GM13977 (cell line): ENCODE measurements at regions not wholly inside any gene's neighbourhood (a gene's known extent, or its start where the extent isn't known, plus 50 kb on each side); places are given as distances from the start of the nearest gene placed in this dataset.
"Not testable (repeated sequence)": the region's sequence is repeated elsewhere in the genome, so short reads cannot be mapped to it uniquely, and the experiment has no call there.

Source experiments
- DNase-seq: peaks from one replicate; pipeline ENCODE4 v3.0.0; 2012; ENCODE audit warnings: low spot score
- in situ Hi-C: fragments of 300-500 bp; cut with MboI; formaldehyde crosslinking; loops from one replicate; pipeline ENCODE4 v1.12.0; 2022; ENCODE audit warnings: low sequenced_read_pairs, low pct_unique_long_range_greater_than_20kb, mixed read lengths, inconsistent platforms; ENCODE audit not compliant: unreplicated experiment
- TF ChIP-seq, protein P1 (sequence below): IDR thresholded peaks from 2 replicates; pipeline ENCODE4 v1.5.1; 2012; ENCODE audit warnings: mild to moderate bottlenecking, control low read depth; ENCODE audit not compliant: insufficient read depth; ENCODE audit errors: extremely low read depth, missing control alignments

DNA sequence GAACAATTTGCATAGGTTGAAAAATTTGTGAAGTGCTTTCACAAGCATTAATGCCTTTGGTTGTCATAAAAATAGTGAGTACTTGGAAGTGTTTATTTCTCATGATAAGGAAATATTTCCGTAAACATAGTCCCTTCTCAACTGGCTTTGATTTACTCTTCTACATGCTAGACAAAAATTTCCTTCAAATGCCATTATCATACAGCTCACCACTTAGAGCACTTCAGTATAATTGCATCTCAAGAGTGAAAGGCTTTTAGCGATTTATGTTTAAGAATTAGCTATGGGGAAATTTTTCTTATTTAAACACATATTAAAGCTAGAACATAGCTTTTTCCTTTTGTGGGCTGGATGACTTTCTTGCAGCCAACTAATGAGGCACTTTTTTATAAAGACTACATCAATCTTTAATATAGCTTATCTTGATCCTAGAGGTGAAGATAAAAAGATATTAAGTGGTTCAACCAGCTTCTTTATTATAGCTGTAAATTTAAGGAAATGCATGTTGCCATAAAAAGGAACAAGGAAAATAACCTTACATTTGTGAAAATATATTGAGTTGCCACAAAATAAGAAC, 656.8 kb downstream of the SLITRK6 start:
- no peak for DNase-seq
- TF ChIP-seq, protein P1, sequence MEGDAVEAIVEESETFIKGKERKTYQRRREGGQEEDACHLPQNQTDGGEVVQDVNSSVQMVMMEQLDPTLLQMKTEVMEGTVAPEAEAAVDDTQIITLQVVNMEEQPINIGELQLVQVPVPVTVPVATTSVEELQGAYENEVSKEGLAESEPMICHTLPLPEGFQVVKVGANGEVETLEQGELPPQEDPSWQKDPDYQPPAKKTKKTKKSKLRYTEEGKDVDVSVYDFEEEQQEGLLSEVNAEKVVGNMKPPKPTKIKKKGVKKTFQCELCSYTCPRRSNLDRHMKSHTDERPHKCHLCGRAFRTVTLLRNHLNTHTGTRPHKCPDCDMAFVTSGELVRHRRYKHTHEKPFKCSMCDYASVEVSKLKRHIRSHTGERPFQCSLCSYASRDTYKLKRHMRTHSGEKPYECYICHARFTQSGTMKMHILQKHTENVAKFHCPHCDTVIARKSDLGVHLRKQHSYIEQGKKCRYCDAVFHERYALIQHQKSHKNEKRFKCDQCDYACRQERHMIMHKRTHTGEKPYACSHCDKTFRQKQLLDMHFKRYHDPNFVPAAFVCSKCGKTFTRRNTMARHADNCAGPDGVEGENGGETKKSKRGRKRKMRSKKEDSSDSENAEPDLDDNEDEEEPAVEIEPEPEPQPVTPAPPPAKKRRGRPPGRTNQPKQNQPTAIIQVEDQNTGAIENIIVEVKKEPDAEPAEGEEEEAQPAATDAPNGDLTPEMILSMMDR, result no peak
- in situ Hi-C loops, result no loop called here

DNA sequence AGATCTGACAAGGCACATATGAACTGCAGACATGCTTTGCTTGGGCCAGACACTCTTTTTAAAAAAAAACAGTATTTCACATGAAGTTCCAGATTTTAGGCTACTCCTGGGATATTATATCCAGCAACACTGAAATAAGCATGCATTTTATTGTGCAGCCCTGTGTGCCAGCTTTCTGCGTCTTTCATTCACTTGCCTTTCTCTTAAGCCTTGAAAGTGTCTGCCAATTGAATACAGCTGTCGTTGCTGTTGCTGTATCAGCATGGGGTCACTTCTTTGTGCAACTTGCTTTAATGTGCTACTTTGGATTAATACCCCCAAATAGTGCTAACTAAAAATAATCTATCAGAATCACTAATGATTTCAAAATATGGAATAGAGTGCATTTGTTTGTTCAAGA, 657.8 kb downstream of the SLITRK6 start:
- in situ Hi-C loops, result no loop called here
- no peak for DNase-seq
- TF ChIP-seq, protein P1, result no peak

DNA sequence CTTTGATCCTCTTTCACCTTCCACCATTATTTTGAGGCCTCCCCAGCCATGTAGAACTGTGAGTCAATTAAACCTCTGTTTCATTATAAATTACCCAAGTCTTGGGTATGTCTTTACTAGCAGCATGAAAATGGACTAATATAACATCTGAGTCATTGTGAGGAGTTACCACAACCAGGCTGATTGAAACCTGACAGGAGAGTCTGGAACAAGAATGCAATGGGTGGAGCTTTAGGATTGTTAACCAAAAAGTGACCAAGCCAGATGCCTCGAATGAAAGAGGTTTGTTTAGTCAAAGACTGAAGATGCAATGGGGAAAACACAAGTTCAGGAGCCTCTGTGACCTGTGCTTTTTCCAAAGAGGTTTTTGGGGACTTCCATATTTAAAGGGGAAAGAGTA, 659.0 kb downstream of the SLITRK6 start:
- TF ChIP-seq, protein P1, result no peak
- in situ Hi-C loops, result no loop called here
- no peak for DNase-seq

DNA sequence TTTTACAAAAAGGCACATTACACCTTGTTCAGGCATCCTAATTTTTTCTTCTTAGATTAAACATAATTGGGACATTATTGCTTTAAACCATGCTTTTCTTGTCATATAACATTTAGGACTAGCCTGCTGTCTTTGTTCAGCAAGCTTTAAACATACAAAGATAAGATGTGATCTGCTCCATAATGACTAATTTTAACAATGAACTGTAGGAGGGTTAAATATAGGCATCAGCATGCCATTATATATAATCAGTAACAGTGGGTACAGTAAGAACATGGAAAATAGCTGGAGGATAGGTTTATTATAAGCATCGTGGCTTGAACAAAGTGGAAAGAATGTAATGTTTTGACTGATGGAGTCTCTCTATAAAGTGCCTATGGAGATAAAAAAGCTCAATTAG, 661.7 kb downstream of the SLITRK6 start:
- no peak for DNase-seq
- in situ Hi-C loops, result no loop called here

DNA sequence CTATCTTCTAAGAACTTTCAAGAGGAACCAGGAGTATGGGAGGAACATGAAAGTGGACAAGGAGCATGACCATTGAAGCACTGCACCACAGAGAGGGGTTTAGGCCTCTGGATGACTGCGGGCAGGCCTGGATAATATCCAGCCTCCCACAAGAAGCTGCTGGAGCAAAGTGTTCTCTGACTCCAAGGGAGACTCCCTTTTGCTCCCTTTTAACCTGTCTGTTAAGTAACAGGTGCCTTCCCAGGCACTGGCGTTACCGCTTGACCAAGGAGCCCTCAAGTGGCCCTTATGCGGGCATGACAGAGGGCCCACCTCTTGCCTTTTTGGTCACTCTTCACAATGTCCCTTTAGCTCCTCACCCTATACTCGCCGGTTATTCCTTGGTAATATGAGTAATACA, 666.2 kb downstream of the SLITRK6 start:
- in situ Hi-C loops, result no loop called here
- DNase-seq, result no peak
- TF ChIP-seq, protein P1, result no peak

More for the DNA sequence above, 661.7 kb downstream of the SLITRK6 start:
- TF ChIP-seq, protein P1, result no peak

DNA sequence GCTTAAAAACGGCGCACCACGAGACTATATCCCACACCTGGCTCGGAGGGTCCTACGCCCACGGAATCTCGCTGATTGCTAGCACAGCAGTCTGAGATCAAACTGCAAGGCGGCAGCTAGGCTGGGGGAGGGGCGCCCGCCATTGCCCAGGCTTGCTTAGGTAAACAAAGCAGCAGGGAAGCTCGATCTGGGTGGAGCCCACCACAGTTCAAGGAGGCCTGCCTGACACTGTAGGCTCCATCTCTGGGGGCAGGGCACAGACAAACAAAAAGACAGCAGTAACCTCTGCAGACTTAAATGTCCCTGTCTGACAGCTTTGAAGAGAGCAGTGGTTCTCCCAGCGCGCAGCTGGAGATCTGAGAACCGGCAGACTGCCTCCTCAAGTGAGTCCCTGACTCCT, 675.7 kb downstream of the SLITRK6 start:
- in situ Hi-C loops, DNase-seq: not testable (repeated sequence)

DNA sequence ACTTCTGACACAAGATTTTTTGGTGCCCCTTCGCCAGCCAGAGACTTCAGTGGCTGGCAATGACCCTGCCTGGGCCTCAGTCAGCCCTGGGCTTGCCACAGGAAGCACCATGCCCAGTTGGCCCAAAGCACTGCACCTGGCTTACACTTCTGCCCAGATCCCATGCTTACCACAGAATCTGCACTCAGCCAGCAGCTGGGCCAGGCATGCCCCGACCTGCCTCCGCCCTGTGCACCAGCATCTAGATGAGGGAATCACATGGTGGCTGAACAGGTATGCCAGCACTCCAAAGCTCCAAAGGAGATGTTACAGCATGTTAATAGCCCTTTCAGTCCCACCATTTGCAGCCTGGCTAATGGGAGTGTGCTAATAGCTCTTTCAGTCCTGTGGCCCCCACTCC, 690.9 kb downstream of the SLITRK6 start:
- in situ Hi-C loops, result no loop called here
- no peak for DNase-seq
- TF ChIP-seq, protein P1, result no peak
